Activated CD8-positive, alpha-beta memory T cell treated with anti-CD3 and anti-CD28 coated beads for 48 hours (primary cell): ENCODE measurements at regions not wholly inside any gene's neighbourhood (a gene's known extent, or its start where the extent isn't known, plus 50 kb on each side); places are given as distances from the start of the nearest gene placed in this dataset.

Experiments
- DNase-seq, 3 experiments: peaks; one replicate each; pipeline ENCODE4 v3.0.0-alpha.2; 2020; ENCODE audit warnings: low read depth in 2 of 3, low spot score in 2 of 3

- no peak for DNase-seq
Observed at GRCh38 chr6:106773522-106773921, 144.1 kb downstream of the QRSL1 start.

GRCh38 chr6:106772270-106773142, 143.1 kb downstream of the QRSL1 start:
- DNase-seq = no peak

GRCh38 chr6:106771822-106772221, 142.4 kb downstream of the QRSL1 start:
- DNase-seq = no peak

- no peak for DNase-seq
Observed at GRCh38 chr6:106770663-106771062, 141.3 kb downstream of the QRSL1 start.

- DNase-seq = no peak
Observed at GRCh38 chr6:106770081-106770480, 140.7 kb downstream of the QRSL1 start.

- no peak for DNase-seq
Observed at GRCh38 chr6:106767271-106767670, 137.9 kb downstream of the QRSL1 start.

- DNase-seq = no peak
Observed at GRCh38 chr6:106766201-106766600, 136.8 kb downstream of the QRSL1 start.

- DNase-seq = no peak
Observed at GRCh38 chr6:106765496-106765895, 136.1 kb downstream of the QRSL1 start.

- DNase-seq = no peak
Observed at GRCh38 chr6:106764353-106764980, 135.1 kb downstream of the QRSL1 start.

GRCh38 chr6:106763361-106763760, 134.0 kb downstream of the QRSL1 start:
- DNase-seq = no peak

- no peak for DNase-seq
Observed at GRCh38 chr6:106761160-106761559, 131.8 kb downstream of the QRSL1 start.

GRCh38 chr6:106759112-106759511, 129.7 kb downstream of the QRSL1 start:
- no peak for DNase-seq

- DNase-seq = no peak
Observed at GRCh38 chr6:106757722-106758467, 128.5 kb downstream of the QRSL1 start.

- DNase-seq = no peak
Observed at GRCh38 chr6:106757267-106757666, 127.9 kb downstream of the QRSL1 start.

GRCh38 chr6:106754215-106754614, 124.8 kb downstream of the QRSL1 start:
- DNase-seq = no peak

GRCh38 chr6:106752641-106753040, 123.3 kb downstream of the QRSL1 start:
- no peak for DNase-seq

- DNase-seq = no peak
Observed at GRCh38 chr6:106751501-106752252, 122.3 kb downstream of the QRSL1 start.

- DNase-seq = no peak
Observed at GRCh38 chr6:106750946-106751345, 121.6 kb downstream of the QRSL1 start.

GRCh38 chr6:106750142-106750918, 121.0 kb downstream of the QRSL1 start:
- no peak for DNase-seq

- no peak for DNase-seq
Observed at GRCh38 chr6:106749609-106750008, 120.2 kb downstream of the QRSL1 start.
